H1 (cell line): ENCODE measurements at regions not wholly inside any gene's neighbourhood (a gene's known extent, or its start where the extent isn't known, plus 50 kb on each side); places are given as distances from the start of the nearest gene placed in this dataset.

Source experiments
- CTCF ChIP-seq, 3 experiments: IDR thresholded peaks; 1 replicate in 2 of 3; 2 replicates in 1 of 3; pipeline versions ENCODE4 v1.5.1 to v1.6.1; 2011; ENCODE audit warnings: low read length in 3 of 3, mild to moderate bottlenecking in 3 of 3, inconsistent platforms in 2 of 3, low read depth in 1 of 3, moderate library complexity in 1 of 3; ENCODE audit not compliant: insufficient read depth in 1 of 3; ENCODE audit errors: control extremely low read depth in 1 of 3
- EP300 ChIP-seq, 2 experiments: IDR thresholded peaks; 1 replicate in 1 of 2; 2 replicates in 1 of 2; pipeline ENCODE4 v1.6.1; 2011 to 2012; ENCODE audit warnings: low read depth in 2 of 2, low read length in 2 of 2, mild to moderate bottlenecking in 2 of 2, borderline replicate concordance in 1 of 2, inconsistent platforms in 1 of 2, moderate library complexity in 1 of 2
- EZH2 ChIP-seq: fragments of 200-600 bp; sonication (generic); IDR thresholded peaks from 2 replicates; pipeline ENCODE4 v1.7.1; 2012; ENCODE audit warnings: low read depth, mild to moderate bottlenecking, moderate library complexity, low read length, inconsistent platforms; ENCODE audit not compliant: severe bottlenecking
- POLR2A ChIP-seq, 2 experiments: IDR thresholded peaks; 1 replicate in 1 of 2; 2 replicates in 1 of 2; pipeline ENCODE4 v1.6.1; 2011; ENCODE audit warnings: low read depth in 2 of 2, low read length in 2 of 2, mild to moderate bottlenecking in 2 of 2; ENCODE audit errors: control extremely low read depth in 1 of 2
- POLR2AphosphoS5 ChIP-seq: IDR thresholded peaks from 2 replicates; pipeline ENCODE4 v1.6.1; 2011; ENCODE audit warnings: low read depth, low read length
- RNF2 ChIP-seq: fragments of 200-900, 300-1000 bp; sonication (generic); IDR thresholded peaks from 2 replicates; pipeline ENCODE4 v1.7.1; 2016; ENCODE audit warnings: borderline replicate concordance, low read depth, mild to moderate bottlenecking, antibody characterized with exemption, low read length; ENCODE audit not compliant: poor library complexity, severe bottlenecking; ENCODE audit errors: missing control alignments
- SUZ12 ChIP-seq: fragments of 200-600 bp; sonication (generic); IDR thresholded peaks from 2 replicates; pipeline ENCODE4 v1.6.1; 2012; ENCODE audit warnings: mild to moderate bottlenecking, inconsistent platforms, low read length, moderate library complexity, mixed read lengths
- TCF12 ChIP-seq: IDR thresholded peaks from 2 replicates; pipeline ENCODE4 v1.6.1; 2011; ENCODE audit warnings: low read depth, mild to moderate bottlenecking, low read length

GRCh38 chr2:176413786-176414185 is 144.5 kb downstream of the MTX2 start:
- no peak for TF ChIP-seq SUZ12
- TF ChIP-seq TCF12, result no peak
- no peak for TF ChIP-seq CTCF (IDR thresholded peaks at IDR 0.05; ENCODE audit: control extremely low read depth in 1 of 3, insufficient read depth in 1 of 3, low read depth in 1 of 3, low read length in 3 of 3)
- no peak for TF ChIP-seq EP300 (IDR thresholded peaks at IDR 0.05; ENCODE audit: borderline replicate concordance in 1 of 2, low read depth in 2 of 2, low read length in 2 of 2)
- no peak for TF ChIP-seq POLR2A (IDR thresholded peaks at IDR 0.05; ENCODE audit: control extremely low read depth in 1 of 2, low read depth in 2 of 2, low read length in 2 of 2)
- no peak for TF ChIP-seq POLR2AphosphoS5
- TF ChIP-seq RNF2, result no peak
- no peak for TF ChIP-seq EZH2
